OCI-LY3 (cell line): ENCODE measurements at regions not wholly inside any gene's neighbourhood (a gene's known extent, or its start where the extent isn't known, plus 50 kb on each side); places are given as distances from the start of the nearest gene placed in this dataset.

Source experiments
- H2AFZ ChIP-seq: fragments of 200-600, 300-600 bp; shearing (Covaris generic); 2 replicates; pipeline ENCODE4 v1.6.0; 2014; ENCODE audit warnings: antibody characterized with exemption, low read depth, low read length
- H3K27ac ChIP-seq: fragments of 200-600, 300-600 bp; sonication (generic); 2 replicates; pipeline ENCODE4 v1.5.1; 2014; ENCODE audit warnings: mild to moderate bottlenecking, low read length, moderate library complexity, mixed read lengths
- H3K27me3 ChIP-seq: fragments of 200-600, 300-600 bp; sonication (generic); 2 replicates; pipeline ENCODE4 v1.6.1; 2014; ENCODE audit warnings: low read depth, low read length, mixed read lengths
- H3K36me3 ChIP-seq: fragments of 200-600, 300-600 bp; sonication (generic); replicated peaks from 2 replicates; pipeline ENCODE3; 2014; ENCODE audit warnings: low read depth, low read length, mixed read lengths
- H3K4me1 ChIP-seq: fragments of 300-600, 200-600 bp; sonication (generic); 2 replicates; pipeline ENCODE4 v1.6.1; 2014; ENCODE audit warnings: low read length, mixed read lengths
- H3K4me2 ChIP-seq: fragments of 200-600, 300-600 bp; sonication (generic); 2 replicates; pipeline ENCODE4 v1.6.1; 2014; ENCODE audit warnings: low read length, mixed read lengths
- H3K4me3 ChIP-seq: fragments of 300-600, 200-600 bp; sonication (generic); 2 replicates; pipeline ENCODE4 v1.5.1; 2014; ENCODE audit warnings: antibody characterized with exemption, mild to moderate bottlenecking, low read length, moderate library complexity
- H3K79me2 ChIP-seq: fragments of 300-600, 200-600 bp; shearing (Covaris generic); 2 replicates; pipeline ENCODE4 v1.6.1; 2014; ENCODE audit warnings: mild to moderate bottlenecking, low read length, mixed read lengths
- H3K9ac ChIP-seq: fragments of 300-600, 200-600 bp; shearing (Covaris generic); 2 replicates; pipeline ENCODE4 v1.6.0; 2014; ENCODE audit warnings: mild to moderate bottlenecking, low read length, moderate library complexity
- H3K9me3 ChIP-seq: fragments of 200-600, 300-600 bp; shearing (Covaris generic); 2 replicates; pipeline ENCODE4 v1.6.1; 2014; ENCODE audit warnings: low read length, mixed read lengths; ENCODE audit not compliant: insufficient read depth
- H4K20me1 ChIP-seq: fragments of 200-600, 300-600 bp; sonication (generic); 2 replicates; pipeline ENCODE4 v1.6.1; 2016; ENCODE audit warnings: low read length, mixed read lengths; ENCODE audit not compliant: insufficient read depth
- CTCF ChIP-seq: fragments of 200-600, 300-600 bp; sonication (generic); IDR thresholded peaks from 2 replicates; pipeline ENCODE4 v1.5.1; 2014; ENCODE audit warnings: antibody characterized with exemption, low read length, low read depth
- EZH2phosphoT487 ChIP-seq: fragments of 200-600 bp; shearing (Covaris generic); IDR thresholded peaks from 2 replicates; pipeline ENCODE4 v1.6.1; 2018; ENCODE audit warnings: antibody characterized with exemption, mixed run types, low read depth

DNA sequence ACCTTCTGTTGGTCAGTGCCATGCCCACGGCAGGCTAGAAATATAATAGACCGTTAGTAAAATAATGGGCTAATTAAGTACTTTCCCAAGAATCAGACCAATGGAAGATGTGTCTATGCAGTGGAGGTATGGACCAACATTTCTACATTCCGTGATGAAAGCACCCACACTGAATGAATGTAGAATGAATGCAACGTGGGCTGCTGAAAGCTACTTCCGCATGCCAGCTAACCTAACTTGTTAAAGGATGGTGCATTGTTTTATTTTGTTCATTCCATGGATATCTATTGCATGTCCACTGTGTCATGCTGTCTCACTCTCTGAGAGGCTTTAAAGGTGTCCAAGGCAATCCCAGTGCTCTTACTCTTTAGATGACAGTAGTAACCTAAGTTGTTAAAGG is 112.9 kb upstream of the CAV2 start:
- no peaks in the 10 kb centered on the region for H3K9me3 ChIP-seq
- no peaks in the 10 kb centered on the region for H3K36me3 ChIP-seq
- H3K4me3 ChIP-seq: no peak overlapping the region
- no peak overlapping the region for H3K9ac ChIP-seq
- no peaks in the 10 kb centered on the region for H3K4me1 ChIP-seq
- H3K4me2 ChIP-seq: no peak overlapping the region
- TF ChIP-seq EZH2phosphoT487 (no peak), CTCF (no peak)
- H3K27ac ChIP-seq: no peak overlapping the region
- no peaks in the 10 kb centered on the region for H3K27me3 ChIP-seq
- H3K79me2 ChIP-seq: no peaks in the 10 kb centered on the region
- no peaks in the 10 kb centered on the region for H4K20me1 ChIP-seq
- H2AFZ ChIP-seq: no peak overlapping the region

GRCh38 chr7:116390363-116390762 is 109.2 kb upstream of the CAV2 start:
- no peak overlapping the region for H3K4me2 ChIP-seq

GRCh38 chr7:116392806-116393205 is 106.7 kb upstream of the CAV2 start:
- H2AFZ ChIP-seq: no peak overlapping the region

More at GRCh38 chr7:116390363-116390762, 109.2 kb upstream of the CAV2 start:
- Histone ChIP-seq H3K36me3 (no peaks in the 10 kb centered on the region), H3K4me3 (no peak overlapping the region), H3K9ac (no peak overlapping the region), H3K4me1 (no peaks in the 10 kb centered on the region), H3K27me3 (no peaks in the 10 kb centered on the region), H3K79me2 (no peaks in the 10 kb centered on the region), H3K27ac (no peak overlapping the region), H4K20me1 (no peaks in the 10 kb centered on the region), H3K9me3 (no peaks in the 10 kb centered on the region), H2AFZ (no peak overlapping the region)
- TF ChIP-seq CTCF (no peak), EZH2phosphoT487 (no peak)

DNA sequence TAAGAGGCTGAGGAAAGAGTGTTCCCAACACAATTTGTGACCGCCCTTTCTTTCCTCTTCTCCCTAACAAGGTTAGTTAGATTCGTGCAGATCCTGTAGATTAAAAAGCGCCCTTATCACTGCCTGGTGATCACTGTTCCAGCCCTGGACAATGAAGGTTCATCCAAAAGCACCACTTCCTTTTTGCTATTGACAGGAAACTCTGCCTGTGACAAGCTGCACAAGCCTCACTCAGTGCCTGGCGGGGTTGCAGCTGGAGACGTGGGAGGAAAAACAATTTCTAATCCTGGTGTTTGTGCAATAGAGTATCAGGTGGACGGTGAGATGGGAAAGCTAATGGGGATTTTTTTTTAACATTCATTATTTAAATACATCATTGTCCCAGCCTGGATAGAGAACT is 105.9 kb upstream of the CAV2 start:
- H3K4me2 ChIP-seq: no peak overlapping the region
- no peak overlapping the region for H3K9ac ChIP-seq
- TF ChIP-seq CTCF: no peak
- TF ChIP-seq EZH2phosphoT487: no peak

More at GRCh38 chr7:116392806-116393205, 106.7 kb upstream of the CAV2 start:
- H3K79me2 ChIP-seq: no peaks in the 10 kb centered on the region
- no peaks in the 10 kb centered on the region for H3K4me1 ChIP-seq
- H3K9me3 ChIP-seq: no peaks in the 10 kb centered on the region
- no peak overlapping the region for H3K4me3 ChIP-seq
- no peak for TF ChIP-seq EZH2phosphoT487
- TF ChIP-seq CTCF: no peak
- no peak overlapping the region for H3K4me2 ChIP-seq
- H3K27ac ChIP-seq: no peak overlapping the region
- H3K36me3 ChIP-seq: no peaks in the 10 kb centered on the region
- no peaks in the 10 kb centered on the region for H3K27me3 ChIP-seq
- no peaks in the 10 kb centered on the region for H4K20me1 ChIP-seq
- H3K9ac ChIP-seq: no peak overlapping the region

More for the DNA sequence above, 105.9 kb upstream of the CAV2 start:
- no peak overlapping the region for H2AFZ ChIP-seq
- no peak overlapping the region for H3K4me3 ChIP-seq
- no peak overlapping the region for H3K27ac ChIP-seq
- H3K27me3 ChIP-seq: no peaks in the 10 kb centered on the region
- no peaks in the 10 kb centered on the region for H3K36me3 ChIP-seq
- H3K9me3 ChIP-seq: no peaks in the 10 kb centered on the region
- H3K79me2 ChIP-seq: no peaks in the 10 kb centered on the region
- no peaks in the 10 kb centered on the region for H3K4me1 ChIP-seq
- H4K20me1 ChIP-seq: no peaks in the 10 kb centered on the region
